Endothelial cell (in vitro differentiated cells): ENCODE measurements at regions not wholly inside any gene's neighbourhood (a gene's known extent, or its start where the extent isn't known, plus 50 kb on each side); places are given as distances from the start of the nearest gene placed in this dataset.

Source experiments
- DNase-seq: peaks from one replicate; pipeline ENCODE4 v3.0.0; 2021; ENCODE audit warnings: low spot score
- H3K27ac Mint-ChIP-seq: one replicate; pipeline ENCODE4 v1.8.0; 2021; ENCODE audit warnings: mixed read lengths, inconsistent platforms; ENCODE audit not compliant: unreplicated experiment
- H3K27me3 Mint-ChIP-seq: one replicate; pipeline ENCODE4 v1.8.0; 2021; ENCODE audit warnings: mild to moderate bottlenecking, moderate library complexity, mixed read lengths, inconsistent platforms; ENCODE audit not compliant: unreplicated experiment
- H3K36me3 Mint-ChIP-seq: one replicate; pipeline ENCODE4 v1.8.0; 2021; ENCODE audit warnings: mild to moderate bottlenecking, low read depth, mixed read lengths, inconsistent platforms; ENCODE audit not compliant: unreplicated experiment
- H3K4me1 Mint-ChIP-seq: one replicate; pipeline ENCODE4 v1.8.0; 2021; ENCODE audit warnings: mild to moderate bottlenecking, mixed read lengths, inconsistent platforms; ENCODE audit not compliant: unreplicated experiment
- H3K4me3 Mint-ChIP-seq: one replicate; pipeline ENCODE4 v1.8.0; 2021; ENCODE audit warnings: mild to moderate bottlenecking, mixed read lengths, inconsistent platforms; ENCODE audit not compliant: unreplicated experiment
- H3K9me3 Mint-ChIP-seq: one replicate; pipeline ENCODE4 v1.8.0; 2021; ENCODE audit warnings: mixed read lengths, inconsistent platforms; ENCODE audit not compliant: unreplicated experiment
- CTCF ChIP-seq: fragments of 200-600 bp; sonication (generic); IDR thresholded peaks from one replicate; pipeline ENCODE4 v1.5.0; 2021; ENCODE audit warnings: antibody characterized with exemption; ENCODE audit not compliant: unreplicated experiment

GRCh38 chr7:80047856-80048459, 86.7 kb upstream of the GNAI1 start:
- H3K27ac Mint-ChIP-seq: no peak overlapping the region
- peaks cover 5% of the 10 kb centered on the region for H3K36me3 Mint-ChIP-seq

GRCh38 chr7:80047032-80047431, 87.6 kb upstream of the GNAI1 start:
- TF ChIP-seq CTCF: no peak
- peaks cover 5% of the 10 kb centered on the region for H3K36me3 Mint-ChIP-seq
- H3K4me1 Mint-ChIP-seq: no peaks in the 10 kb centered on the region
- no peak overlapping the region for H3K27ac Mint-ChIP-seq
- H3K9me3 Mint-ChIP-seq: no peaks in the 10 kb centered on the region
- no peak overlapping the region for H3K4me3 Mint-ChIP-seq
- H3K27me3 Mint-ChIP-seq: no peaks in the 10 kb centered on the region
- no peak for DNase-seq

More at GRCh38 chr7:80047856-80048459, 86.7 kb upstream of the GNAI1 start:
- no peak for TF ChIP-seq CTCF
- H3K4me3 Mint-ChIP-seq: no peak overlapping the region
- H3K4me1 Mint-ChIP-seq: no peaks in the 10 kb centered on the region
- no peak for DNase-seq
- no peaks in the 10 kb centered on the region for H3K27me3 Mint-ChIP-seq
- no peaks in the 10 kb centered on the region for H3K9me3 Mint-ChIP-seq

GRCh38 chr7:80044796-80045195, 89.8 kb upstream of the GNAI1 start:
- Mint-ChIP-seq H3K4me3 (no peak overlapping the region), H3K27ac (no peak overlapping the region), H3K36me3 (peaks cover 5% of the 10 kb centered on the region), H3K9me3 (no peaks in the 10 kb centered on the region), H3K4me1 (no peaks in the 10 kb centered on the region), H3K27me3 (peaks cover 2% of the 10 kb centered on the region)
- DNase-seq: no peak
- TF ChIP-seq CTCF: no peak

GRCh38 chr7:80040752-80041151, 93.9 kb upstream of the GNAI1 start:
- no peaks in the 10 kb centered on the region for H3K4me1 Mint-ChIP-seq
- no peak for TF ChIP-seq CTCF
- no peak overlapping the region for H3K27ac Mint-ChIP-seq
- no peak for DNase-seq
- H3K36me3 Mint-ChIP-seq: peaks cover 5% of the 10 kb centered on the region
- H3K9me3 Mint-ChIP-seq: no peaks in the 10 kb centered on the region
- peaks cover 2% of the 10 kb centered on the region for H3K27me3 Mint-ChIP-seq
- no peak overlapping the region for H3K4me3 Mint-ChIP-seq

- no peak for TF ChIP-seq CTCF
- Mint-ChIP-seq H3K4me3 (no peak overlapping the region), H3K27ac (no peak overlapping the region), H3K27me3 (peaks cover 2% of the 10 kb centered on the region), H3K36me3 (peaks cover 2% of the 10 kb centered on the region), H3K9me3 (no peaks in the 10 kb centered on the region), H3K4me1 (no peaks in the 10 kb centered on the region)
- DNase-seq: no peak
Measured at GRCh38 chr7:80040335-80040734, 94.3 kb upstream of the GNAI1 start.
